ENCODE measurements at regions not wholly inside any gene's neighbourhood (a gene's known extent, or its start where the extent isn't known, plus 50 kb on each side); places are given as distances from the start of the nearest gene placed in this dataset.
A peak's percentile ranks its signal among the peaks of the same experiment; 100 is the strongest.

GRCh38 chr4:130479674-130480073 lies 1383.7 kb downstream of the C4orf33 start:
- no peak for DNase-seq (ENCODE audit: low read depth)
- TF ChIP-seq CTCF (conservative IDR thresholded peaks at IDR 0.05; ENCODE audit: low read depth, low read length) = no peak
- H3K4me3 ChIP-seq (ENCODE audit: low read depth, low read length) = no peak overlapping the region

GRCh38 chr4:130484826-130485225 lies 1388.9 kb downstream of the C4orf33 start:
- TF ChIP-seq CTCF (conservative IDR thresholded peaks at IDR 0.05; ENCODE audit: low read depth, low read length) = no peak
- H3K4me3 ChIP-seq (ENCODE audit: low read depth, low read length) = no peak overlapping the region
- DNase-seq (ENCODE audit: low read depth) = no peak

- no peak for TF ChIP-seq CTCF (conservative IDR thresholded peaks at IDR 0.05; ENCODE audit: low read depth, low read length)
- DNase-seq (ENCODE audit: low read depth) = peak; percentile 29
Observed at GRCh38 chr4:130485371-130485770, 1389.4 kb downstream of the C4orf33 start.

GRCh38 chr4:130486186-130486585 lies 1390.2 kb downstream of the C4orf33 start:
- H3K4me3 ChIP-seq (ENCODE audit: low read depth, low read length) = no peak overlapping the region
- TF ChIP-seq CTCF (conservative IDR thresholded peaks at IDR 0.05; ENCODE audit: low read depth, low read length) = no peak
- DNase-seq (ENCODE audit: low read depth) = peak; percentile 81

More at GRCh38 chr4:130485371-130485770, 1389.4 kb downstream of the C4orf33 start:
- H3K4me3 ChIP-seq (ENCODE audit: low read depth, low read length) = no peak overlapping the region

GRCh38 chr4:130486841-130487240 lies 1390.9 kb downstream of the C4orf33 start:
- no peak overlapping the region for H3K4me3 ChIP-seq (ENCODE audit: low read depth, low read length)
- TF ChIP-seq CTCF (conservative IDR thresholded peaks at IDR 0.05; ENCODE audit: low read depth, low read length) = no peak
- DNase-seq (ENCODE audit: low read depth) = peak; percentile 30

- no peak for TF ChIP-seq CTCF (conservative IDR thresholded peaks at IDR 0.05; ENCODE audit: low read depth, low read length)
- DNase-seq (ENCODE audit: low read depth) = no peak
- no peak overlapping the region for H3K4me3 ChIP-seq (ENCODE audit: low read depth, low read length)
Observed at GRCh38 chr4:130510661-130511060, 1414.7 kb downstream of the C4orf33 start.

GRCh38 chr4:130511776-130512175 lies 1415.8 kb downstream of the C4orf33 start:
- peak; percentile 28 for DNase-seq (ENCODE audit: low read depth)
- H3K4me3 ChIP-seq (ENCODE audit: low read depth, low read length) = no peak overlapping the region
- TF ChIP-seq CTCF (conservative IDR thresholded peaks at IDR 0.05; ENCODE audit: low read depth, low read length) = no peak

Data from choroid plexus epithelial cell (primary cell).